DND-41 (cell line): ENCODE measurements at regions not wholly inside any gene's neighbourhood (a gene's known extent, or its start where the extent isn't known, plus 50 kb on each side); places are given as distances from the start of the nearest gene placed in this dataset.

Experiments used
- CTCF ChIP-seq: IDR thresholded peaks from 2 replicates; pipeline ENCODE4 v1.5.1; 2012; ENCODE audit warnings: borderline replicate concordance, low read length, moderate library complexity, mild to moderate bottlenecking; ENCODE audit not compliant: poor library complexity, severe bottlenecking; ENCODE audit errors: extremely low read depth
- EZH2 ChIP-seq: IDR thresholded peaks from 3 replicates; pipeline ENCODE4 v1.6.1; 2012; ENCODE audit warnings: borderline replicate concordance, low read depth, mild to moderate bottlenecking, moderate library complexity, low read length, inconsistent platforms; ENCODE audit not compliant: severe bottlenecking

- TF ChIP-seq CTCF, result no peak
- TF ChIP-seq EZH2, result no peak
Measured at GRCh38 chr2:11008773-11009172, 97.0 kb downstream of the KCNF1 start.
